CMK (cell line): ENCODE measurements at regions not wholly inside any gene's neighbourhood (a gene's known extent, or its start where the extent isn't known, plus 50 kb on each side); places are given as distances from the start of the nearest gene placed in this dataset.
"Not testable (repeated sequence)": the region's sequence is repeated elsewhere in the genome, so short reads cannot be mapped to it uniquely, and the experiment has no call there.

Experiments
- DNase-seq: peaks from one replicate; pipeline ENCODE4 v3.0.0-alpha.2; 2010; ENCODE audit warnings: low read depth

GRCh38 chr2:142575561-142575960, 301.9 kb upstream of the KYNU start:
- no peak for DNase-seq

- no peak for DNase-seq
Observed at GRCh38 chr2:142574388-142574787, 303.1 kb upstream of the KYNU start.

DNA sequence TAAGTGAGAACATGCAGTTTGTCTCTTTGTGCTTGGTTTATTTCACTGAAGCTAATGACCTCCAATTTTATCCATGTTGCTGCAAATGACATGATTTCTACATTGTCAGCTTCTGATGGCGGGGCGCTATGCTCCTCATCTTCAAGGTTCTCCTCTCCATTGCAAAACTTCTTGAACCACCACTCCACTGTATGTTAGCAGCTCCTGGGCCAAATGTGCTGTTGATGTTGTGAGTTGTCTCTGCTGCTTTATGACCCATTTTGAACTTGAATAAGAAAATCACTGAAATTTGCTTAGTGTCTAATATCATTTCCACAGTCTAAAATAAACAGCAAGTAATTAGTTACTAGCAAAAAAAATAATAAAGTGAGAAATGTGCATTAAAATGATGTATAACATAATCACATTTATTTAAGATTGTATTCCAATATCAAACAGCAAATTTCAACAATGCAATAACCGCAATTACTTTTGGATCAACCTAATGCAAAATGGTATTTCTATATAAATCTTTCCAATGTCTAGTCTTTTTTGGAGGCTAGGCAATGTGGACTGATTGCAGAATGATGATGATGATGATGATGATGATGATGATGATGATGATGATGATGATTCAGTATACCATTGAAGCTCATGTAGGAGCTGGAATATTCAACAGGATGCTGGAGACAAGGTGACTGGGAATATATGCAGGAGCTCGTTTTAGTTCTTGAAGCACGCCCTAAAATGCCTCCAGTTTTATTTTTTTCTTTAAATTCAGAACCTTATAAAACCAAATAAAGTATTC, 304.9 kb upstream of the KYNU start:
- no peak for DNase-seq

GRCh38 chr2:142571934-142572333, 305.5 kb upstream of the KYNU start:
- DNase-seq: no peak

DNA sequence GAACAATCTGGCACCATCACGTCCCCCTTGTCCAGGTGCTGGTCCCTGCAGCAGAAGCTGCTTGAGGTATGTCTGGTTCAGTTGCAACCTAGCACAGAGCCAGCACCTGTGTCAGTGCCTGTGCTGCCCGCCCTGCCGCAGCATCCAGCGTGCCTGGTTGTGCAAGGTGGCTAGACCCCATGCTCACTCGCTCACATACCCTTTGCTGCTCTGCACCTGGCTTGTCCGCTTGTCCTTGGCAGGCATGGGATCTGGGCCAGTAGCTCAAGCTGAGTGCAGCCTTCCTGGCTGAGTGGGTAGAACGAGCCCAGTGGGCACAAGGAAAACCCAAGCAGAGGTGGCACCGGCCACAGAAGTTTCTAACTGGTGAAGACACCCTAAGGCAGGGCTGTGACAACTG, 314.6 kb upstream of the KYNU start:
- DNase-seq: no peak

DNA sequence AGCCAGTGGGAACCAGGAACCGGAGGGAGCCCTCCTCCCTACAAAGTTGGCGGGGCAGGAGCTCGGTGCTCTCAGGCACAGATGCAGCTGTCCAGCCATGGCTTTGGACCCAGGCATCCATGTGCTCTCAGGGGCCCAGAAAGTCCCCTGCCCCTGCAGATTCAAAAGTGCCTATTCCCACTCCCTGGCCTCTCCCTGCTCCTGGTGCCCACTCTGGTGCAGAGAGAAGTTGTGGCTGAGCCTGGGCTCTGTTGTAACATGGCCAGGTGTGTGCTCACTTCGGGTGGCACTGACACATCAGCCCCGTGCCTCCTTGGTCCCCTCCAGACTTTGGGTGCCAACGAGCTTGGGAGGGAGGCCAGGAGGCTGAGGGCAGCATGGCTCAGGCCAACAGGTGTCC, 315.8 kb upstream of the KYNU start:
- DNase-seq: no peak

- no peak for DNase-seq
Observed at GRCh38 chr2:142557391-142557790, 320.1 kb upstream of the KYNU start.

- not testable (repeated sequence) for DNase-seq
Observed at GRCh38 chr2:142545999-142546398, 331.5 kb upstream of the KYNU start.

GRCh38 chr2:142545036-142545435, 332.4 kb upstream of the KYNU start:
- DNase-seq: no peak

GRCh38 chr2:142544173-142544572, 333.3 kb upstream of the KYNU start:
- DNase-seq: no peak

GRCh38 chr2:142542431-142542910, 335.0 kb upstream of the KYNU start:
- no peak for DNase-seq

DNA sequence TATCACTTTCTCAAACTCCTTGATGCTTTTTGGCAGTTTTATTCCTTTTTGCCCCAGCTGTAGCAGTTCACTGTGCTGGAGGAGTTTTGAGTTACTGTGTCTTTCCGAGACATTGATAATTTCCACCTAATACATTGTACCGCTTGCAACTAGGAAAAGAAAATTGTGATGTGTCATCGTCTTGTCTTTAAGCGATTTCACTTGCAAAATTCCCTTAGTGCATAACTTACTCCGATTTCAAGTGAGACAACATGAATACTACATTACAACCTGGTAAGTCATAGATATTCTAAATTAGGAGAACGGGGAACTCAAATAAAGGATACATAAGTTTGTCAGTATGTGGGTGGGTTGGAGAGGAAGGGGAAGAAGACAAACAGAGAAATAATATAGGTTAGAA, 340.5 kb upstream of the KYNU start:
- no peak for DNase-seq

DNA sequence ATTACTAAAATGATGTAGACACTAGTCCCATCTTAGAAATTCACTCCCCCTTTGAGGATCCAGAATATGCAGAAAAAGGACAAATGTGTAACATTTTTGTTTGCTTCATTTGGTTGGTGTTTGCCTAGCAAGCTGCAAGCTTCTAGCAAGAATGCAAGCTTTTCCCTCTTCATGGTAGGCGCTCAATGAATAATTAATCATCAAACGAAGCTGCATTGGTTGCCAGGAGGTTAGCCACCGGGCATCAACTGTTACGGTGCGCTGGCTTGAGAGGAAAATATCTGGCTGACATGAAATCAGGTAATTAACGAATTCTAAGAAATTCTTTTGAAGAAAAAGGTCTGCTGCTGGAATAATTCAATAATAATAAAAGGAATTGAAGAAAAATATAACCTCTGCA, 341.0 kb upstream of the KYNU start:
- no peak for DNase-seq

DNA sequence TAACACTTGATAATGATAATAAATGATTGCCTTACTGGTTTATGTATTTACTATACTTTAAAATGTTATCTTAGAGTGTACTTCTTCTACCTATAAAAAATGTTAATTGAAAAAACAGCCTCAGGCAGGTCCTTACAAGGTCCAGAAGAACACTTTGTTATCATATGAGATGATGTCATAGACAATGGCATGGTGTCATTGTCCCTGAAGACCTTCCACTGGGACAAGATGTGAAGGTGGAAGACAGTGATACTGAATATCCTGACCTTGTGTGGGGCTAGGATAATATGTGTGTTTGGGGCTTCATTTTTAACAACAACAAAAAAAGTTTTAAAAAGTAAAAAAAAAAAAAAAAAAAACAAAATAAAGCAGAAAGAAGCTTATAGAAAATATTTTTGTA, 342.2 kb upstream of the KYNU start:
- no peak for DNase-seq

GRCh38 chr2:142533177-142533576, 344.3 kb upstream of the KYNU start:
- no peak for DNase-seq

GRCh38 chr2:142531377-142531776, 346.1 kb upstream of the KYNU start:
- DNase-seq: no peak

- no peak for DNase-seq
Observed at GRCh38 chr2:142525720-142526119, 351.7 kb upstream of the KYNU start.

DNA sequence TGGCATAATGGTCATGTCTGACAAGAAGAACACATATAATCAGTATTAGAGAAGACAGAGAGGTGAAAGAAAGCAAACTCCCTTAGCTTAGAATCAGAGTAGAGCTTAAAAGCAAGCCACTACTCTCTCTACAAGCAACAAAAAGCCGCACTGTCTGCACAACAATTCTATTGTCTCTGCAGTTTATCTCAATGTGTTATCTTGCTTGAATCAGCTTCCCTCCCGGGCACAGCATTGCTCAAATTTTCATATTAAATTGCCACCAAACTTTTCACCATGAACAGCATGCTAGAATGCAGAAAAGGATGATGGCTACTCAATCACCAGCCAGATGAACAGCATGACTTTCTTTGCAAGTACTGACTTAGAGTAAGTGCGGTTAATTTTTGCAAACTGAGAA, 356.0 kb upstream of the KYNU start:
- DNase-seq: no peak

- no peak for DNase-seq
Observed at GRCh38 chr2:142515493-142515892, 362.0 kb upstream of the KYNU start.

GRCh38 chr2:142509401-142509800, 368.1 kb upstream of the KYNU start:
- no peak for DNase-seq

DNA sequence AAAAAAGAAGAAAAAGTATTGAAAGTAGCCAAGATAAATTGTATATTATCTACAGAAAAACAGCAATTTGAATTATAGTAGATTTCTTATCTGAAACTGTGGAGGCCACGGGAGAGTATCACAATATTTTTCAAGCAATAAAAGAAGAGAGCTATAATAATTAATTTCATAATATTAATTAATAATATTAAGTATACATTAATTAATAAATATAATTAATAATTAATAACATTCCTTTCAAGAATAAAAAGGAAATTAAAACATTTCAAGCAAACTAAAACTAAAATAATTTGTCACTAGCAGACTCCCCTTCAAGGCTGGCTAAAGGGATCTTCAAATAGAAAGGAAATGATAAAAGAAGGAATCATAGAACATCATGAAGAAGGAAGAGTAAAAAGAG, 372.7 kb upstream of the KYNU start:
- no peak for DNase-seq

DNA sequence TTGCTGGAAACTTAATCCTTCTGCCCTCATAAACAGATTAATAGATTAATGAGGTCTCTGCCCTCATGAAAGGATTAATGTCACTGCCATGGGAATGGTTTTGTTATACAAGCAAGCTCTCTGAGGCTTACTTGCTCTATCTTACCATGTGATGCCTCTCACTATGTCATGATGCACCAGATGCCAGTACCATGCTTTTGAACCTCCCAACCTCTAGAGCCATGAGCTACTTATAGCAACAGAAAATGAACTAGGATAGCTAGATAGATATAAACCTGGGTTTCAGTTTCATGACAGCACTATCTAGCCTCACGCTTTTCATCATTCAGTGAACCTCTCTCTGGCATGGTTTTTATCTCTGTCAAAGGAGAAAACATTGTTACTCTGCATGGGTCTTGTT, 371.6 kb upstream of the LRP1B start:
- DNase-seq: no peak

GRCh38 chr2:142495141-142495540, 364.3 kb upstream of the LRP1B start:
- DNase-seq: no peak

GRCh38 chr2:142489631-142490030, 358.8 kb upstream of the LRP1B start:
- DNase-seq: not testable (repeated sequence)
